KMS-11 (cell line): ENCODE measurements at regions not wholly inside any gene's neighbourhood (a gene's known extent, or its start where the extent isn't known, plus 50 kb on each side); places are given as distances from the start of the nearest gene placed in this dataset.

ENCODE experiments used
- H2AFZ ChIP-seq: fragments of 200-600 bp; sonication (generic); 2 replicates; pipeline ENCODE4 v1.6.1; 2016; ENCODE audit warnings: antibody characterized with exemption, mixed run types, low read depth
- H3K27ac ChIP-seq: fragments of 200-600 bp; sonication (generic); 2 replicates; pipeline ENCODE4 v1.6.1; 2016; ENCODE audit warnings: mild to moderate bottlenecking, mixed run types
- H3K27me3 ChIP-seq: fragments of 200-600 bp; sonication (generic); 2 replicates; pipeline ENCODE4 v1.6.1; 2017; ENCODE audit warnings: mild to moderate bottlenecking, low read depth, mixed run types, moderate library complexity; ENCODE audit not compliant: insufficient read depth
- H3K36me3 ChIP-seq: fragments of 200-600 bp; sonication (generic); 2 replicates; pipeline ENCODE4 v1.6.1; 2017; ENCODE audit warnings: mild to moderate bottlenecking, mixed run types; ENCODE audit not compliant: insufficient read depth
- H3K4me1 ChIP-seq: fragments of 200-600 bp; sonication (generic); 2 replicates; pipeline ENCODE4 v1.6.1; 2016; ENCODE audit warnings: mild to moderate bottlenecking, low read depth, mixed run types; ENCODE audit not compliant: poor library complexity, severe bottlenecking
- H3K4me2 ChIP-seq: fragments of 200-600 bp; sonication (generic); 2 replicates; pipeline ENCODE4 v1.7.0; 2016; ENCODE audit warnings: mild to moderate bottlenecking, mixed run types
- H3K4me3 ChIP-seq: fragments of 200-600 bp; sonication (generic); IDR thresholded peaks from 2 replicates; pipeline ENCODE4 v1.6.1; 2017; ENCODE audit warnings: low read depth, low read length, mixed read lengths; ENCODE audit not compliant: insufficient read depth
- H3K79me2 ChIP-seq: fragments of 200-600 bp; sonication (generic); 2 replicates; pipeline ENCODE4 v1.6.1; 2016; ENCODE audit warnings: low read depth, mixed run types; ENCODE audit not compliant: insufficient read depth
- H3K9ac ChIP-seq: fragments of 200-600 bp; sonication (generic); 2 replicates; pipeline ENCODE4 v1.6.1; 2016; ENCODE audit warnings: mild to moderate bottlenecking, mixed run types
- H4K20me1 ChIP-seq: fragments of 200-600 bp; sonication (generic); 2 replicates; pipeline ENCODE4 v1.6.1; 2016; ENCODE audit warnings: mild to moderate bottlenecking, mixed run types; ENCODE audit not compliant: insufficient read depth
- CTCF ChIP-seq: fragments of 200-600 bp; sonication (generic); conservative IDR thresholded peaks from 2 replicates; pipeline ENCODE4 v1.6.1; 2017; ENCODE audit warnings: low read depth, mild to moderate bottlenecking, antibody characterized with exemption, low read length, moderate library complexity, mixed read lengths

DNA sequence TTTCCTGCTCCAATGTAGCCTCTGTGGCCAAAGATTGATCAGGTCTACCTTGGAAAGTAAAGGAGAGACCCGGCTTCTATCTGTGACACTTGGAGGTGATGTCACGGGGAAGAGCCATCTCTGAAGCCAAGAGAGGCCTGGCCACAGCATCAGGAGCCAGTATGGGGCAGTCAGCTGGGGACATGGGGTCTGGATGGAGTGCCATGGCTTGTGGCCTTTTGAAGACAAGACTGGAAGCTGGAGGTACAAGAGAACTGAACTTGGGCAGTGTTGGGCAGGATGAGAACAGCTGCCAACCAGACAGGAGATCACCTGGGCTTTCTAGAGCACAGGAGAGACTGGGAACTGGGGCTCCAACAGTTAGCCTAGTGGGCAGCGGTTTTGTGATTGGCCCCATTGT, 190.7 kb downstream of the TENT4A start:
- Histone ChIP-seq H2AFZ (no peak overlapping the region), H3K4me1 (no peaks in the 10 kb centered on the region), H3K27ac (no peak overlapping the region), H3K4me3 (no peak overlapping the region), H3K9ac (no peak overlapping the region), H3K79me2 (no peaks in the 10 kb centered on the region), H3K36me3 (no peaks in the 10 kb centered on the region), H3K4me2 (no peak overlapping the region), H4K20me1 (no peaks in the 10 kb centered on the region), H3K27me3 (no peaks in the 10 kb centered on the region)
- TF ChIP-seq CTCF, result no peak

DNA sequence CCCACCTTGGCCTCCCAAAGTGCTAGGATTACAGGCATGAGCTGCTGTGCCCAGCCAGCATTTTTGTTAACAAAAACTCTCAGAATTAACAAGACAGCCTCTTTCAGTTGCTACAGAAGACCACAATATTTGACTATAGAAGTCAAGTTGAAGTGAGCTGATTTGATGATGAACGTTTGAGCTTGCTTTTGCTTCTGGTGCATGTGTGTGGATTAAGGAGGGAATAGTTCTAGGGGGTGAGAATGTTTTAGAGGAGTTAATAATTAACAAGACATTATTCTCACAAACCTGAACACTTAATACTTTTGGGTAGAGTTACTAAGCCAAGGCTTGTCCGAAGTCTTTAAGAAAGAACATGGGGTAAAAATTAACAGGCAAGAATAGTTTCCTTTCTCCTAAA, 191.6 kb downstream of the TENT4A start:
- H3K27ac ChIP-seq, result no peak overlapping the region
- no peak overlapping the region for H3K9ac ChIP-seq
- TF ChIP-seq CTCF, result no peak
- H3K4me1 ChIP-seq, result no peaks in the 10 kb centered on the region
- H2AFZ ChIP-seq, result no peak overlapping the region
- H3K4me2 ChIP-seq, result no peak overlapping the region
- H3K79me2 ChIP-seq, result no peaks in the 10 kb centered on the region
- H3K4me3 ChIP-seq, result no peak overlapping the region
- no peaks in the 10 kb centered on the region for H3K36me3 ChIP-seq
- H4K20me1 ChIP-seq, result no peaks in the 10 kb centered on the region
- H3K27me3 ChIP-seq, result no peaks in the 10 kb centered on the region

- no peaks in the 10 kb centered on the region for H3K27me3 ChIP-seq
- H3K36me3 ChIP-seq, result no peaks in the 10 kb centered on the region
- H4K20me1 ChIP-seq, result no peaks in the 10 kb centered on the region
- TF ChIP-seq CTCF, result no peak
- H3K4me1 ChIP-seq, result no peaks in the 10 kb centered on the region
- no peaks in the 10 kb centered on the region for H3K79me2 ChIP-seq
- no peak overlapping the region for H2AFZ ChIP-seq
- no peak overlapping the region for H3K27ac ChIP-seq
- no peak overlapping the region for H3K4me3 ChIP-seq
- no peak overlapping the region for H3K9ac ChIP-seq
- H3K4me2 ChIP-seq, result no peak overlapping the region
These were observed 192.2 kb downstream of the TENT4A start for GRCh38 chr5:6905423-6905822.

- Histone ChIP-seq H3K4me2 (no peak overlapping the region), H3K36me3 (no peaks in the 10 kb centered on the region), H3K4me1 (no peaks in the 10 kb centered on the region), H3K4me3 (no peak overlapping the region), H3K27ac (no peak overlapping the region), H3K79me2 (no peaks in the 10 kb centered on the region), H3K9ac (no peak overlapping the region), H4K20me1 (no peaks in the 10 kb centered on the region), H3K27me3 (no peaks in the 10 kb centered on the region), H2AFZ (no peak overlapping the region)
- no peak for TF ChIP-seq CTCF
These were observed 192.7 kb downstream of the TENT4A start for GRCh38 chr5:6905883-6906282.

- Histone ChIP-seq H3K27me3 (no peaks in the 10 kb centered on the region), H2AFZ (no peak overlapping the region), H3K4me2 (no peak overlapping the region), H3K4me1 (no peaks in the 10 kb centered on the region), H3K4me3 (no peak overlapping the region), H3K79me2 (no peaks in the 10 kb centered on the region), H3K36me3 (no peaks in the 10 kb centered on the region), H3K27ac (no peak overlapping the region), H3K9ac (no peak overlapping the region), H4K20me1 (no peaks in the 10 kb centered on the region)
- TF ChIP-seq CTCF, result no peak
These were observed 194.2 kb downstream of the TENT4A start for GRCh38 chr5:6907320-6907918.
